Suprapubic skin (tissue), 3 donors: ENCODE measurements at regions not wholly inside any gene's neighbourhood (a gene's known extent, or its start where the extent isn't known, plus 50 kb on each side); places are given as distances from the start of the nearest gene placed in this dataset.

Experiments used
- CTCF ChIP-seq, 2 donors: fragments of 200-600 bp in 1 of 2; fragments of 450-650 bp in 1 of 2; sonication (generic) in 1 of 2; IDR thresholded peaks; one replicate each; pipeline ENCODE4 v1.5.1; 2016 to 2019; ENCODE audit warnings: antibody characterized with exemption in 2 of 2, mild to moderate bottlenecking in 1 of 2, moderate library complexity in 1 of 2
- EP300 ChIP-seq: sonication (generic); formaldehyde crosslinking; IDR thresholded peaks from one replicate; pipeline ENCODE4 v1.6.1; 2017; ENCODE audit warnings: antibody characterized with exemption
- POLR2A ChIP-seq, 2 donors: fragments of 450-650 bp; IDR thresholded peaks; one replicate each; pipeline ENCODE4 v1.6.1; 2017; ENCODE audit warnings: antibody characterized with exemption in 2 of 2, mild to moderate bottlenecking in 2 of 2, moderate library complexity in 2 of 2

- TF ChIP-seq POLR2A (IDR thresholded peaks at IDR 0.05): no peak
- TF ChIP-seq EP300: no peak
- no peak for TF ChIP-seq CTCF (IDR thresholded peaks at IDR 0.05)
These were observed 435.9 kb downstream of the TNS3 start for GRCh38 chr7:47145982-47146381.
